RCC 7860 (cell line): ENCODE measurements at regions not wholly inside any gene's neighbourhood (a gene's known extent, or its start where the extent isn't known, plus 50 kb on each side); places are given as distances from the start of the nearest gene placed in this dataset.
A peak's percentile ranks its signal among the peaks of the same experiment; 100 is the strongest.

ENCODE experiments used
- DNase-seq: peaks from one replicate; pipeline ENCODE4 v3.0.0-alpha.2; 2015; ENCODE audit warnings: low spot score
- FAIRE-seq: peaks from 2 replicates; lab custom pipeline; 2012; peaks lifted over from hg19 to GRCh38; lab: Jason Lieb, UNC

DNA sequence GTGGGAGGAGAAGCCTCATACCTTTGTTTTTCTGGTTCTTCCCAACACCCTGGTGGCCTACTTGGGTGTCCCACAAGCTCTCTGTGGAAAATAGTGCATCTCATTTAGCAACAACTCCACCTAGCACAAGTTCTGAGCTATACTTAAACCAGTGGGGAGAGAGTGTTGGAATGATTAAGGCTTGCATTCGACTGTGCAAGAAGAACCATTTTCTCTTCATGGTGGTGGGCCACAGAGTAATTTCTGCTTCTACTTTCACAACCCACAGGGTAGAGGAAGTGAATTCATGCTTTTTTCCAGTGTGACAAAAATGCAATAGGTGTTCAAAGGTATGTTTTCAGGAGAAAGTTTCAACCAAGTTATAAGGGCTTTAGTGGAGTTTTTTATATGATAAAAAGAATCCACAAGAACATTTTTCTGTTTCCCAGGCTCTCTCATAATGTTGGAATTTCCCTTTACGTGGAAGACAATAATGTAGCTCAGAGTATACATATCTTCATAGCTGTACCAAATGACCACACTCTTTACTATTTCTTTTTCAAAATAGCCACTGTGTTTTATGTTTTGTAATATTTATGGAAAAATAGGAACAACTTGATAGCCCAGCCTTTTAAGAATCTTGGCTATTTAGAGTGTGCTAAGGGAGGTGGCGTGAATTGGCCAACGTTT lies 80.3 kb upstream of the HHIP start:
- no peak for DNase-seq

GRCh38 chr4:144572660-144573059 lies 73.3 kb upstream of the HHIP start:
- FAIRE-seq, result no peak

More for the DNA sequence above, 80.3 kb upstream of the HHIP start:
- FAIRE-seq, result no peak

DNA sequence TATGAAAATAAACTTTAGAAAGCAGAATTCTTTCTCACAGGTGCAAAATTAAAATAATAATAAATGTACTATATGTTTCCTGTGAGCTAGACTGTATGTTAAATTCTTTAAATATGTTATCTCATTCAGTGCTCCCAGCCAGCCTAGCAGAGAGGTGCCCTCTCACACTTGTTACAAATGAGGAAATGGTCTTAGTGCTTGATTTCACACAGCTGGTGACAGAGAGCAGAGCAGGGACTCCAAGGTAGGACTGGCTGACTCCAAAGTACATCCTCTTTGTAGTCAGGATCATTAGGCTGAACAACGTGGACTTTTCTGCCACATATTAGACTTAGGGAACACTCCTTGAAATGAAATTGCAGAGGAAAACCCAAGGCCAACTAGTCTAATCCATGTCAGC lies 72.0 kb upstream of the HHIP start:
- no peak for DNase-seq
- FAIRE-seq, result no peak

More at GRCh38 chr4:144572660-144573059, 73.3 kb upstream of the HHIP start:
- DNase-seq, result no peak

DNA sequence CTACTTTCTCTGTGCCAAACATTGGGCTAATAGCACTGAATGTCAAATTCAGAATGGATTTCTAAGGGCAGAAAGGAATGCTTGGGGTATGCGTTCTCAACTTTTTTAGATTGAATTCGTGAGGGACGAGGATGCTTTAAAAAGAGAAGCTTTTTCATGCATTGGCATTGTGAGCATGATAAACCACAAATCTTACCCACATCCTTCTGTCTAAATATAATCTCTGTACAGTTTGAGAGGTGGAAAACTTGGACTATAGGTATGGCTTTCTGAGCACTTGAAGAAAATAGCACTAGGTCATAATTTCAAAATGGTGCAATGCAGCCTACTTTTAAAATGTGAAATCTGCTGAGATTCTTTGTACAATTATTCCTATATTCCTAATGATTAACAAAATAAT lies 71.4 kb upstream of the HHIP start:
- DNase-seq (no peak), FAIRE-seq (no peak)

- FAIRE-seq, result no peak
- DNase-seq, result no peak
Measured at GRCh38 chr4:144575181-144575580, 70.8 kb upstream of the HHIP start.

- DNase-seq, result no peak
- no peak for FAIRE-seq
Measured at GRCh38 chr4:144578681-144579080, 67.3 kb upstream of the HHIP start.

- FAIRE-seq (no peak), DNase-seq (peak; percentile 60)
Measured at GRCh38 chr4:144579411-144580030, 66.4 kb upstream of the HHIP start.

DNA sequence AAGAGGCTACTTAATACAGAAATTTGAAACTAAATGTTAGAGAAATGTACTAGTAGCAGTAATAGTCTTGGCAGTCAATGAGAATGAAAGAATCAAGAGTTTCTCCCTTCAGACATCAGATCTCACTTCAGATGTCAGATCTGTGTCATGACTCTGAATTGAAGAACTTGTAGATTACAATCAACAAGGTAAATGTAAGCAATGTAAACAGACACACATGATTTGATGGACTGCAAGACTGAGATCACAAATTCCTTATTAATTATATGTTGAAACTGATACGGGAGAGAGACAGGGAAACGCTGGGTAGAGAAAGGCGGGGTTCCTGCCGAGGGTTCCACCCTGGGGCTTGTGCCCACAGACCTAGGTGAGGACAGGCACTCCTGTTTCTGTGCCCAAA lies 65.5 kb upstream of the HHIP start:
- no peak for FAIRE-seq
- no peak for DNase-seq

DNA sequence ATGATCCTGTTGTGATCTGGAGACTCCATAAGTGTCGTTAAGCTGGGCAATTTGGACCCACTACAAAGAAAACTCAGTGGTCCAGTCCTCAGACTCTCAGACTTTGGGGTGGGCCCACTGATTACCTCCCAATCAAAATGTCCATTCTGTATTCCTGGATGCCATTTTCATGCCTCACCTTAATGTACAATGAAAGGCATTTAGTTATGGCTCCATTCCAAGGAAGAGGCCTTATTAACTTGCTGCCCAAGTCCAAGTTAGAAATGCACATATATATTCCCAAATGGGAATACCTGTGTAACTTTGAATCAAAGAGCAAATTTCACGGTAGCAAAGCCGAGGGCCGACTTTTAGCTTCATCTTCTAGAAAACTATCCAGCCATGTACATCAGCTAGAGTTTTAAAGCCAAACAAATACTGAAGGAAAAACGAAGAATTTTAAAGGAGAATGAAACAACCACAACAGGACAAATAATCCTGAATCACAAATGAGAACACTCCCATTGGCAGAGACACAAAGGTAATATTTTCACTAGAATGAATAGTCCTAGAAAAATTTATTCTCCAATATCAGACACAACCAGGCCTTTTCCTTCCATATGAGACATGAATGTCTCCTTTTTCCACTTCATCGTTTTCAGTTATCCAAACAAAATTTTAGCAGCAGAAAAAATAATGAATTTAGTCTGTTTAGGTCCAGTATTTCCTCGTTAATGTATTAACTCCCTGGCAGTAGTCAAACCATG lies 63.7 kb upstream of the HHIP start:
- DNase-seq, result peak; percentile 57
- peak; percentile 45 for FAIRE-seq

DNA sequence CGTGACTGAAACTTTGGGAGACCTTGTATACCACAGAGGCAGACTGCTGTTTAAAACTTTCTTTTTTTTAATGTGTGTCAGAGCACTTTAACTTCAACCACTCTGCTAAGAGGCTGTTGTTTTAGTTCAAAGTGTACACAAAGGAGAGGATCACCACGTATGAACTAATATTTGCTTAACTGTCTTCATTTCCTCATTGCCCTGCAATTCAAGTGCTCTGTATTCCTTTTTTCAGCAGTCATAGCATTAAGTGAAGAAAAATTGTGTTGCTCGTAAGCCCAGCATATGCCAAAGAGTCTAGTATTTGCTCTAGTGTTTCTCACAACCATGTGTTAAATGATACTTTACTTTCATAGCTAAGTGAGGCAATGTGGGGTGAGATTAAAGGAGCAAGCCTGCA lies 63.0 kb upstream of the HHIP start:
- DNase-seq (no peak), FAIRE-seq (no peak)

- DNase-seq (peak; percentile 37), FAIRE-seq (peak; percentile 84)
Measured at GRCh38 chr4:144583658-144584057, 62.3 kb upstream of the HHIP start.

GRCh38 chr4:144584428-144584827 lies 61.5 kb upstream of the HHIP start:
- no peak for FAIRE-seq
- DNase-seq, result no peak

- no peak for DNase-seq
- FAIRE-seq, result no peak
Measured at GRCh38 chr4:144589512-144589911, 56.4 kb upstream of the HHIP start.

DNA sequence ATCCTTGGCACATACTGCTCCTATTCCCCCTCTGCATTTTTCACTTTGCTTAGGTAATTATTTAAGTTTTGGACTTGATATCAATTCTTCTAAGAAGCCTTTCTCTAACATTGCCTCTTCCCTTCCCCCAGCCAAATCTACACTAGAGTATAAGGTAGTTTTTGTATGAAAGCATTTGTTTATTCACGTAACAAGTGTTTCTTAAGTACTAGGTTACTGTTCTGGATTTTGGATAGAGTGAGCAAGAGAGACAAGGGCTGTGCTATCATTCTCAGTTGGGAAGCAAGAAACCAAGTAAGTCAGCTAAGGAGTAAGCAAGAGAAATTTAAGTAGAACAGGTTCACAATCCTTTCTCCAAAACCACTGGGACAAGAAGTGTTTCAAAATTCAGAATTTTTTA lies 55.9 kb upstream of the HHIP start:
- DNase-seq, result no peak
- no peak for FAIRE-seq

DNA sequence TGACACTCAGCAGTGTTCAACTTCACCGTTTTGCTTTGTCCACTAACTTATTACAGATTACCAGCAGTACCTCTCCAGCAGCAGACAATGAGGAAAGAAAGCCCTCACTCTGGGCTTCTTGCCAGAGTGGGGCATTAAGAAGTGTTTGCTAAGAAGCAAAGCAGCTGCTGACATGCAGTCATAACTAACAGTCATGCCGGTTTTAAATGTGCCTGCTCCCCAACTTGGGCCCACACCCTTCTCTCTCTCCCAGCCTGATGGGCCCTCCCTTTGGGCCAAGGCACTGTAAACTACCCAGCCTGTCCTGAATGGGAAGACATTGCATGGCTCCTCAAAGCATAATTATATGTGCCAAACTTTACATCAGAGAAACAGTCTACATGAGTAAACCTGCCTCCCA lies 54.6 kb upstream of the HHIP start:
- FAIRE-seq, result peak; percentile 16
- peak; percentile 23 for DNase-seq

DNA sequence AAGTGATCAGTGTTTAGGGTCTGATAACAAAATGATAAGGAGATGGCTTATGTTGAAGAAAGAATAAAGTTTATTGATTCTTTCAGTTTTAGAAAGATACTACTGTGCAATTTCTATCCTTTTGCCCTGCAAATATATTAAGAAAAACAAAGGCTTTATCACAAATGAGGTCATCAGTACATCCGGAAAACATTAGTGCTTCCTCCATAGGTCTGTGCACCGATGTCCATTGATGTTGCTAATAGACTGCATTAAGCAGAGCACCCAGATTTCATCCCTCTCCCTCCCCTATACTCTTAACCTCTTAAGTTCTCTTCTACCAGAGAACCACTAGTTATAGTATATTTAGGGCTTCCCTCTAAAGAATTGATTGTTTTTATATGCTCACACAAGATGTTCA lies 53.7 kb upstream of the HHIP start:
- no peak for FAIRE-seq
- no peak for DNase-seq

- FAIRE-seq (no peak), DNase-seq (no peak)
Measured at GRCh38 chr4:144594471-144594986, 51.4 kb upstream of the HHIP start.

GRCh38 chr4:144595681-144596080 lies 50.3 kb upstream of the HHIP start:
- FAIRE-seq (no peak), DNase-seq (no peak)
